Vagina (tissue), 2 donors: ENCODE measurements at regions not wholly inside any gene's neighbourhood (a gene's known extent, or its start where the extent isn't known, plus 50 kb on each side); places are given as distances from the start of the nearest gene placed in this dataset.
"Not testable (repeated sequence)": the region's sequence is repeated elsewhere in the genome, so short reads cannot be mapped to it uniquely, and the experiment has no call there.

ENCODE experiments used
- DNase-seq, 2 donors: peaks; one replicate each; pipeline ENCODE4 v3.0.0-alpha.2; 2017; ENCODE audit errors: extremely low spot score in 2 of 2
- H3K27ac ChIP-seq: fragments of 200-600 bp; sonication (generic); one replicate; pipeline ENCODE4 v1.5.1; 2019
- H3K27me3 ChIP-seq: fragments of 200-600 bp; sonication (generic); one replicate; pipeline ENCODE4 v1.5.1; 2019
- H3K36me3 ChIP-seq, 2 donors: fragments of 200-600 bp; sonication (generic); one replicate each; pipeline ENCODE4 v1.5.1; 2017 to 2019
- H3K4me1 ChIP-seq: fragments of 200-600 bp; sonication (generic); one replicate; pipeline ENCODE4 v1.5.1; 2019
- H3K4me3 ChIP-seq, 2 donors: fragments of 200-600 bp; sonication (generic); 1 replicate in 1 of 2; 2 replicates in 1 of 2; pipeline ENCODE4 v1.5.1; 2016 to 2019
- H3K9me3 ChIP-seq: fragments of 200-600 bp; sonication (generic); one replicate; pipeline ENCODE4 v1.5.1; 2019
- POLR2A ChIP-seq, 2 donors: fragments of 450-650 bp; IDR thresholded peaks; one replicate each; pipeline ENCODE4 v1.6.1; 2017; ENCODE audit warnings: antibody characterized with exemption in 2 of 2, mild to moderate bottlenecking in 2 of 2, moderate library complexity in 2 of 2
- POLR2AphosphoS5 ChIP-seq, 2 donors: sonication (generic); formaldehyde crosslinking; IDR thresholded peaks; one replicate each; pipeline ENCODE4 v1.9.0; 2017; ENCODE audit warnings: antibody characterized with exemption in 2 of 2, mild to moderate bottlenecking in 2 of 2, low read depth in 1 of 2; ENCODE audit not compliant: insufficient read depth in 1 of 2
- intact Hi-C: fragments of 100-400 bp; cut with DNase I; formaldehyde crosslinking; loops from one replicate; pipeline ENCODE4 v1.15.1; 2023
- TF ChIP-seq, protein P1 (sequence below), 3 experiments: fragments of 450-650 bp in 2 of 3; fragments of 200-600 bp in 1 of 3; sonication (generic) in 1 of 3; IDR thresholded peaks; one replicate each; pipeline ENCODE4 v1.5.1; 2017 to 2019; ENCODE audit warnings: antibody characterized with exemption in 3 of 3, mild to moderate bottlenecking in 2 of 3, moderate library complexity in 2 of 3

DNA sequence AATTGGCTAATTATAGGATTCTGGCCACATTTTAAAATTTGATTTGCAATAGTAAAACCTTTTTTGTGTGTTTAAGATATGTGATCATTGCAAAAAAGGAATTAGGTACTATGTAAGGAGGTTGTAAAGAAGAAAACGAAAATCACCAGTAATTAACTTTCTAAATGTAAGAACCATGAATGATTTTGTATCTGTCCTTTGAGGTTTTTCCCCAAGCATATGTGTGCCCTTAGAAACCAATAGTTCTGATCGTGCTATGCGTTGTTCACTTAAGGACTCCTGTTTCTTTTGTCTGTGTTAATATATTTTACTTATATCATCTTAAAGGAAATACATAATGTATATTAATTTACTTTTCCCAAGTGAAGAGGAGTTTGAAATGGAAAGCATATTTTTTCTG lies 410.2 kb downstream of the PSAT1 start:
- H3K4me3 ChIP-seq, result no peak overlapping the region
- no peaks in the 10 kb centered on the region for H3K4me1 ChIP-seq
- H3K27me3 ChIP-seq, result no peaks in the 10 kb centered on the region
- no peak for DNase-seq
- no peak overlapping the region for H3K27ac ChIP-seq
- no peaks in the 10 kb centered on the region for H3K36me3 ChIP-seq
- TF ChIP-seq POLR2A (IDR thresholded peaks at IDR 0.05), result no peak
- TF ChIP-seq POLR2AphosphoS5 (IDR thresholded peaks at IDR 0.05; ENCODE audit: insufficient read depth in 1 of 2, low read depth in 1 of 2), result no peak
- TF ChIP-seq, protein P1, sequence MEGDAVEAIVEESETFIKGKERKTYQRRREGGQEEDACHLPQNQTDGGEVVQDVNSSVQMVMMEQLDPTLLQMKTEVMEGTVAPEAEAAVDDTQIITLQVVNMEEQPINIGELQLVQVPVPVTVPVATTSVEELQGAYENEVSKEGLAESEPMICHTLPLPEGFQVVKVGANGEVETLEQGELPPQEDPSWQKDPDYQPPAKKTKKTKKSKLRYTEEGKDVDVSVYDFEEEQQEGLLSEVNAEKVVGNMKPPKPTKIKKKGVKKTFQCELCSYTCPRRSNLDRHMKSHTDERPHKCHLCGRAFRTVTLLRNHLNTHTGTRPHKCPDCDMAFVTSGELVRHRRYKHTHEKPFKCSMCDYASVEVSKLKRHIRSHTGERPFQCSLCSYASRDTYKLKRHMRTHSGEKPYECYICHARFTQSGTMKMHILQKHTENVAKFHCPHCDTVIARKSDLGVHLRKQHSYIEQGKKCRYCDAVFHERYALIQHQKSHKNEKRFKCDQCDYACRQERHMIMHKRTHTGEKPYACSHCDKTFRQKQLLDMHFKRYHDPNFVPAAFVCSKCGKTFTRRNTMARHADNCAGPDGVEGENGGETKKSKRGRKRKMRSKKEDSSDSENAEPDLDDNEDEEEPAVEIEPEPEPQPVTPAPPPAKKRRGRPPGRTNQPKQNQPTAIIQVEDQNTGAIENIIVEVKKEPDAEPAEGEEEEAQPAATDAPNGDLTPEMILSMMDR (IDR thresholded peaks at IDR 0.05), result no peak
- intact Hi-C loops, result no loop called here
- H3K9me3 ChIP-seq, result no peaks in the 10 kb centered on the region

DNA sequence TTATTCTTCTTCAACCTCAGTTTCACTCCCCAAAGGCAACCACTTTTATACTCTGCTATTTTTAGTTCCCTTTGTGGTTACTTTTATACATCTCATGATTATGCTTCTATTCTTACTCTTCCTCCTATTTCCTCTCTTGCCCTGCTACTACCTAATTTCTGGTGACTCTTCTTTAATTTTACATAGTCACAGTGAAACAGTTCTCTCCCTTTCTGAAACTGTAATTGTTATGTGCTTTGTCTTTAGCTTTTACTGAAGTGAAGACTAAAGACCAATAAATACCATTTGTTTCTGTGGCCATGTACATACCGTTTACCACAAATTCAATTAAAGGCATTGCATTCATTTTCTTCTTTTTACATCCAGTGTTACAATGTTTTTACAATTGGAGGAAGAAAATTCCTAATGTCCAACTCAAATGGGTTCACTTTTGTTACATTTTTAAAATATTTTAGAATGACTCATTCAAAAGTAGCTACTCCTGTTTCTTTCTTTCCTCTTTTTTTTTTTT lies 410.6 kb downstream of the PSAT1 start:
- TF ChIP-seq, protein P1 (IDR thresholded peaks at IDR 0.05), result no peak
- TF ChIP-seq POLR2A (IDR thresholded peaks at IDR 0.05), result no peak
- TF ChIP-seq POLR2AphosphoS5 (IDR thresholded peaks at IDR 0.05; ENCODE audit: insufficient read depth in 1 of 2, low read depth in 1 of 2), result no peak
- Histone ChIP-seq H3K27ac (no peak overlapping the region), H3K27me3 (no peaks in the 10 kb centered on the region), H3K36me3 (no peaks in the 10 kb centered on the region), H3K4me1 (no peaks in the 10 kb centered on the region), H3K9me3 (no peaks in the 10 kb centered on the region), H3K4me3 (no peak overlapping the region)
- no peak for DNase-seq
- intact Hi-C loops, result no loop called here

DNA sequence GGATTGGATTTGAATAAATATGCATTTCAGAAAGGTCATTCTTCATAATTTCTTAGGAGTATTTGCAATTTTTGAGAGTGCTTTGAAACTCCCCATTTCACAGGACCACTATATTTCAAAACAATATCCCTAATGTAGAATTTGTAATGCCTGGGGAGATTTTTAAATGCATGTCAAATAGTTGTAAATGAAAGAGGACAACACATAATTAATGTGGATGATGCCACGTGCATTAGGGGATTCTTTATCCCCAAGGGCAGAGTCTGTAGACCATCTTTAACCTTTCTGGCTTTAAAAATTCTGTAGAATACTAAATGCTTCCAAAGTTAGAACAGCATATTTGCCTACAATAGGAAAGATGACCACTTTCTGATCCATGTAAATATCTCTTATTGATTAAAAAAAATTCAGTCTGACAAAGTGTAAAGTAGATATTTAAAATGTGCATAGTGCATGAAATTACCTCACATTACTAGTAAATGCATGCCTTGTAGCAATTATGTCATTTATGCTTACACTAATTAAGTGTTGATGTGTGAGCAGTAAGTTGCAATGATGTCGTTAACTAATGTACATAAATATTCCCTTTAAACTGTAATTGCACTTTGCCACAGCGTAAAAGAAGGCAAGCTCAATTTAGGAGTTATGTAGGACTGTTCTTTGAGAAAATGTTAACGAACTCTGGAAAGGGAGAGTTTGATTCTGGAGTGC lies 416.1 kb downstream of the PSAT1 start:
- no peak for TF ChIP-seq POLR2AphosphoS5 (IDR thresholded peaks at IDR 0.05; ENCODE audit: insufficient read depth in 1 of 2, low read depth in 1 of 2)
- TF ChIP-seq, protein P1 (IDR thresholded peaks at IDR 0.05), result no peak
- TF ChIP-seq POLR2A (IDR thresholded peaks at IDR 0.05), result no peak
- H3K27ac ChIP-seq, result no peak overlapping the region
- intact Hi-C loops, result no loop called here
- no peaks in the 10 kb centered on the region for H3K4me1 ChIP-seq
- no peak overlapping the region for H3K4me3 ChIP-seq
- DNase-seq, result no peak
- no peaks in the 10 kb centered on the region for H3K36me3 ChIP-seq
- H3K27me3 ChIP-seq, result no peaks in the 10 kb centered on the region
- H3K9me3 ChIP-seq, result no peaks in the 10 kb centered on the region

DNA sequence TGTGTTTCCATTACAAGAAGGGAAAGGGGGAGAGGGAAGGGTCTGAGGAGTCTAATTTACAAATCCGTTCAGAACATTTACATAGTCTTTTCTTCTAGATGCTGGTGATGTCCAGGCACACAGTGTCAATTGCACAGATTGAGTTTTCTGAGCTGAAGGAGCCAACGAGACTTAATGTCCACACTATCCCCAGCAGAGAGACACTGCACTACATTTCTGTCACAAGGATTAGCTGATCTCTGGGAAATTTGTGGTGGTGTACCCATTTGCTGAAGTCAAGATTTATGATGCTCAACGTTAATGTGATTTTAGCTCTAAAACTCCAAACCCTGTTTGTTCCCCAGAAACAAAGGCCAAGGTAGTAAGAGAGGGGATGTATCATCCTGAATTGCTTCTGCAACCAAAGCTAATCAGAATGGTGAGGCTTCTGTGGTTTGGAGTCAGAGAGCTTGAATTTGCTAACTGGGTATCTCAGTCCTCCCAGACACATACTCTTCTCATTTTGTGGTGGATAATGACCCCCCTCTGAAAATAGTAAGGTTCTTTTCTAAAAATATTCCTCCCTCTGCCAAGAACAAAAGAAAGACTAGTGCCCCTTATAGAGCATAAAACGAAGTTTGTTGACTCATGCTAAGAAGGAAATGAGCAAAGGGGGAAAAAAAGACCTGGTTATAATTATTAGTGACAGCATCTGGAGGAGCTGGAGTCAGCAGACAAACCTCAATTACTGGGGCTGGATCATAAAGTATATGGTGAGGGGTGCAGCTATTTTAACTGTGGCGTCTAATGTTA lies 416.9 kb downstream of the PSAT1 start:
- no peak for DNase-seq
- H3K9me3 ChIP-seq, result no peaks in the 10 kb centered on the region
- no peak overlapping the region for H3K27ac ChIP-seq
- intact Hi-C loops, result no loop called here
- H3K4me3 ChIP-seq, result no peak overlapping the region
- TF ChIP-seq, protein P1 (IDR thresholded peaks at IDR 0.05), result no peak
- TF ChIP-seq POLR2AphosphoS5 (IDR thresholded peaks at IDR 0.05; ENCODE audit: insufficient read depth in 1 of 2, low read depth in 1 of 2) (no peak), POLR2A (IDR thresholded peaks at IDR 0.05) (no peak)
- no peaks in the 10 kb centered on the region for H3K27me3 ChIP-seq
- H3K4me1 ChIP-seq, result no peaks in the 10 kb centered on the region
- H3K36me3 ChIP-seq, result no peaks in the 10 kb centered on the region

DNA sequence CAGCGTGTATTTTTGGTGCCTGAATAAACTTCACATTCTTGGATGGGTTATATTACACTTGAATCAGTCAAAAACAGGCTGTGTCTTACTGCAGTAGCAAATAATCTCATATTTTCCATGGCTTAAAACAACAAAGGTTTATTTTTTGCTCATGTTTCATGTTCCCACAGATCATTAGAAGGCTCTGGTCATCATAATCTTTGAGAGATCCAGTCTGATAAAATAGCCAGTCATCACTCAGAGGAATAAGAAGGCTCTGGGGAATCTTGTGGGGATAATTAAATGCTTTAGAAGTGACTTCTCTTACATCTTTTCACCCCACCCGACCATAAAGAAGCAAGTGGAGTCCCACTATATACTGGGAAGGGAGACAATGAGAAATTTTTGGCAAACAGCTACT lies 417.7 kb downstream of the PSAT1 start:
- TF ChIP-seq, protein P1 (IDR thresholded peaks at IDR 0.05), result no peak
- TF ChIP-seq POLR2A (IDR thresholded peaks at IDR 0.05) (no peak), POLR2AphosphoS5 (IDR thresholded peaks at IDR 0.05; ENCODE audit: insufficient read depth in 1 of 2, low read depth in 1 of 2) (no peak)
- no peaks in the 10 kb centered on the region for H3K9me3 ChIP-seq
- intact Hi-C loops, result no loop called here
- no peak overlapping the region for H3K4me3 ChIP-seq
- no peaks in the 10 kb centered on the region for H3K27me3 ChIP-seq
- DNase-seq, result no peak
- no peaks in the 10 kb centered on the region for H3K4me1 ChIP-seq
- H3K27ac ChIP-seq, result no peak overlapping the region
- H3K36me3 ChIP-seq, result no peaks in the 10 kb centered on the region

DNA sequence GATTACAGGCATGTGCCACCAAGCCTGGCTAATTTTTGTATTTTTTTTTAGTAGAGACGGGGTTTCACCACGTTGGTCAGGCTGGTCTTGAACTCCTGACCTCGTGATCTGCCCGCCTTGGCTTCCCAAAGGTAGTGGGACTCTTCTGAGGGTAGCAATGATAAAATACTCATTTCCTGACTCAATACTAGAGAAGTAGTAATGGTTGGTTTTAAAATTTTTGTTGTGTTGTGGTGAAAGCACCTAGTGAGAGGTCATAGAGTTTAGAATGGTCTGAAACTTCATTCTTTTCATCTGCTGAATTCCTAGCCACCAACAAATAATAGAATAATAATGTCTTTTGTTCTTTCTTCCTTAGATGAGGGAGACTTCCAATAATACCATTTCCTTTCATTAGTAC lies 422.1 kb downstream of the PSAT1 start:
- H3K4me3 ChIP-seq, H3K4me1 ChIP-seq, intact Hi-C loops, H3K27me3 ChIP-seq, H3K9me3 ChIP-seq, DNase-seq, H3K36me3 ChIP-seq, H3K27ac ChIP-seq: not testable (repeated sequence)
